HEK293 (cell line): ENCODE measurements at regions not wholly inside any gene's neighbourhood (a gene's known extent, or its start where the extent isn't known, plus 50 kb on each side); places are given as distances from the start of the nearest gene placed in this dataset.

ENCODE experiments used
- CTCF ChIA-PET: fragments of 350-600 bp; formaldehyde crosslinking; extraction: SDS; loops from one replicate; lab custom pipeline; 2021; ENCODE audit warnings: antibody characterized with exemption; lab: Yijun Ruan, JAX
- POLR2A ChIA-PET: fragments of 300-600 bp; formaldehyde crosslinking; extraction: SDS; loops from one replicate; lab custom pipeline; 2020; ENCODE audit warnings: antibody characterized with exemption, inconsistent platforms; lab: Yijun Ruan, JAX
- H3K27ac ChIP-seq: fragments of 200-500 bp; sonication (Bioruptor generic); 2 replicates; pipeline ENCODE4 v1.5.1; 2014; ENCODE audit warnings: low read depth, low read length, control low read depth, inconsistent platforms; ENCODE audit errors: extremely low read depth
- H3K36me3 ChIP-seq, 2 experiments: fragments of 200-500 bp in 1 of 2; sonication (Bioruptor generic) in 1 of 2; 1 replicate in 1 of 2; 2 replicates in 1 of 2; pipeline ENCODE4 v1.5.1; 2014 to 2017; ENCODE audit warnings: inconsistent platforms in 2 of 2, low read length in 2 of 2; ENCODE audit not compliant: control insufficient read depth in 2 of 2, insufficient read depth in 1 of 2
- H3K4me1 ChIP-seq: fragments of 200-500 bp; sonication (Bioruptor generic); 2 replicates; pipeline ENCODE4 v1.5.1; 2014; ENCODE audit warnings: mild to moderate bottlenecking, low read length, inconsistent platforms; ENCODE audit not compliant: control insufficient read depth, insufficient read depth
- H3K4me3 ChIP-seq: 2 replicates; pipeline ENCODE4 v1.5.1; 2011; ENCODE audit warnings: low read depth, mild to moderate bottlenecking, control low read depth, low read length, moderate library complexity
- H3K9me3 ChIP-seq: fragments of 200-500 bp; sonication (Bioruptor generic); 2 replicates; pipeline ENCODE4 v1.5.1; 2014; ENCODE audit warnings: low read depth, low read length, inconsistent platforms; ENCODE audit not compliant: control insufficient read depth, insufficient read depth
- BCL11B ChIP-seq: fragments of 450-650 bp; formaldehyde crosslinking; IDR thresholded peaks from 2 replicates; pipeline ENCODE4 v1.5.1; 2016; ENCODE audit warnings: low read depth, missing biosample characterization, missing genetic modification characterization
- GLIS1 ChIP-seq: fragments of 450-650 bp; formaldehyde crosslinking; IDR thresholded peaks from 2 replicates; pipeline ENCODE4 v1.5.1; 2016; ENCODE audit warnings: missing biosample characterization, missing genetic modification characterization
- REPIN1 ChIP-seq: fragments of 450-650 bp; formaldehyde crosslinking; IDR thresholded peaks from 2 replicates; pipeline ENCODE4 v1.5.1; 2017; ENCODE audit warnings: missing biosample characterization, missing genetic modification characterization, low read depth
- SP2 ChIP-seq: fragments of 450-650 bp; formaldehyde crosslinking; IDR thresholded peaks from 2 replicates; pipeline ENCODE4 v1.5.1; 2016; ENCODE audit warnings: missing biosample characterization, missing genetic modification characterization
- YY1 ChIP-seq: fragments of 450-650 bp; formaldehyde crosslinking; IDR thresholded peaks from 2 replicates; pipeline ENCODE4 v1.5.1; 2018; ENCODE audit warnings: missing biosample characterization, missing genetic modification characterization
- ZBTB7A ChIP-seq: fragments of 450-650 bp; formaldehyde crosslinking; IDR thresholded peaks from 2 replicates; pipeline ENCODE4 v1.5.1; 2016; ENCODE audit warnings: low read depth, missing biosample characterization, missing genetic modification characterization
- ZIC2 ChIP-seq: fragments of 450-650 bp; formaldehyde crosslinking; IDR thresholded peaks from 2 replicates; pipeline ENCODE4 v1.5.1; 2016; ENCODE audit warnings: missing biosample characterization, missing genetic modification characterization
- ZNF19 ChIP-seq: fragments of 450-650 bp; formaldehyde crosslinking; IDR thresholded peaks from 2 replicates; pipeline ENCODE4; 2016; ENCODE audit warnings: missing biosample characterization, missing genetic modification characterization, low read depth
- ZNF2 ChIP-seq: fragments of 450-650 bp; formaldehyde crosslinking; IDR thresholded peaks from 2 replicates; pipeline ENCODE4 v1.5.1; 2016; ENCODE audit warnings: missing biosample characterization, missing genetic modification characterization
- ZNF202 ChIP-seq: fragments of 450-650 bp; formaldehyde crosslinking; IDR thresholded peaks from 2 replicates; pipeline ENCODE4 v1.5.1; 2016; ENCODE audit warnings: missing biosample characterization, missing genetic modification characterization, borderline replicate concordance
- ZNF391 ChIP-seq: fragments of 450-650 bp; formaldehyde crosslinking; IDR thresholded peaks from 2 replicates; pipeline ENCODE4 v1.5.1; 2016; ENCODE audit warnings: low read depth, missing biosample characterization, missing genetic modification characterization, borderline replicate concordance
- ZNF48 ChIP-seq: fragments of 450-650 bp; formaldehyde crosslinking; IDR thresholded peaks from 2 replicates; pipeline ENCODE4 v1.5.1; 2016; ENCODE audit warnings: missing biosample characterization, missing genetic modification characterization
- ZNF555 ChIP-seq: fragments of 450-650 bp; formaldehyde crosslinking; conservative IDR thresholded peaks from 2 replicates; pipeline ENCODE4 v1.5.1; 2017; ENCODE audit warnings: missing biosample characterization, mild to moderate bottlenecking, missing genetic modification characterization, inconsistent platforms
- ZNF624 ChIP-seq: fragments of 450-650 bp; formaldehyde crosslinking; IDR thresholded peaks from 2 replicates; pipeline ENCODE4 v1.5.1; 2017; ENCODE audit warnings: missing biosample characterization, missing genetic modification characterization
- ZNF707 ChIP-seq: fragments of 450-650 bp; formaldehyde crosslinking; IDR thresholded peaks from 2 replicates; pipeline ENCODE4 v1.5.1; 2016; ENCODE audit warnings: missing biosample characterization, missing genetic modification characterization
- ZNF768 ChIP-seq: fragments of 450-650 bp; formaldehyde crosslinking; IDR thresholded peaks from 2 replicates; pipeline ENCODE4 v1.5.1; 2018; ENCODE audit warnings: missing biosample characterization, mild to moderate bottlenecking, missing genetic modification characterization
- ZNF777 ChIP-seq: fragments of 450-650 bp; formaldehyde crosslinking; IDR thresholded peaks from 2 replicates; pipeline ENCODE4 v1.5.1; 2017; ENCODE audit warnings: missing biosample characterization, missing genetic modification characterization, borderline replicate concordance
- ZNF837 ChIP-seq: fragments of 450-650 bp; formaldehyde crosslinking; IDR thresholded peaks from 2 replicates; pipeline ENCODE4 v1.5.1; 2016; ENCODE audit warnings: missing biosample characterization, missing genetic modification characterization
- TF ChIP-seq, protein P1 (sequence below): fragments of 450-650 bp; formaldehyde crosslinking; IDR thresholded peaks from 2 replicates; pipeline ENCODE4 v1.5.1; 2016; ENCODE audit warnings: missing biosample characterization, missing genetic modification characterization
- TF ChIP-seq, protein P2 (sequence below): fragments of 450-650 bp; formaldehyde crosslinking; IDR thresholded peaks from 2 replicates; pipeline ENCODE4 v1.5.1; 2016; ENCODE audit warnings: missing biosample characterization, missing genetic modification characterization, borderline replicate concordance
- TF ChIP-seq, protein P3 (sequence below): fragments of 450-650 bp; formaldehyde crosslinking; optimal IDR thresholded peaks from 2 replicates; pipeline ENCODE3; 2016; ENCODE audit warnings: missing biosample characterization, mild to moderate bottlenecking, missing genetic modification characterization
- TF ChIP-seq, protein P4 (sequence below): fragments of 450-650 bp; formaldehyde crosslinking; IDR thresholded peaks from 2 replicates; pipeline ENCODE4 v1.5.1; 2016; ENCODE audit warnings: missing biosample characterization, missing genetic modification characterization
- TF ChIP-seq, protein P5 (sequence below): fragments of 450-650 bp; formaldehyde crosslinking; IDR thresholded peaks from 2 replicates; pipeline ENCODE4; 2016; ENCODE audit warnings: missing biosample characterization, missing genetic modification characterization
- TF ChIP-seq, protein P6 (sequence below): fragments of 450-650 bp; formaldehyde crosslinking; IDR thresholded peaks from 2 replicates; pipeline ENCODE4 v1.5.1; 2017; ENCODE audit warnings: missing biosample characterization, missing genetic modification characterization

DNA sequence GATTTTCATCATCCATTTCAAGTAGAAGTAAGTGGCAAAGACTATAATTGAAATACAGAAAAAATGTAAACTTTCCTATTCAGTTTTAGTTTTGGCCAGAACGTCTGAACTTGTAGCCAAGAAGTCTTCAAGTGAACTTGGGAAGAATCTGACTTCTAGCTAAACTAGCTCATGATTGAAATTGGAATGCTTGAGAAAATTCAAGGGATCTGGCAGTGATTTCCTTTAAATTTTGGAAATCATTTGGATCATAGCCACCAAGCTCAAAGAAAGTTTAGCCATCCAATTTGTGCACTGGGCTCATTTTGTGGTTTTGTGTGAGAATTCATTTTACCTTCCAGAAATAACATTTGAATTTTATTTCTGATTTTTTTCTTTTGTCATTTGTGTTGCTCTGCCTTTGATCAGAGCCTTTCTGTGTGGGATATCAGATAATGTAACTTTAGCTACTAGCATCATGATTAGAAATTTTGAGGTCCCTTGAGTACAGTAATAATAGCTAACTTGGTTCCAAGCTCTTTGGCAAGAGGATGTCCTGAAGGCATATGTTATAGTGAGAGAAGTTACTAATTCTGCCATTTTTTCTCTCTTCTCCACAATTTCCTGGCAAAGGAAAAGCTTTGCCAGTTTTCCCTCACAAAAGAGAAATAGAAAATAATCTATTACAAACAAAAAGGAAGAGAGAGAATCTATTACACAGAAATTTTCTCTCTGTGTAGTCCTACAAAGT lies 2123.7 kb upstream of the RAG2 start (continued):
- TF ChIP-seq, protein P1, sequence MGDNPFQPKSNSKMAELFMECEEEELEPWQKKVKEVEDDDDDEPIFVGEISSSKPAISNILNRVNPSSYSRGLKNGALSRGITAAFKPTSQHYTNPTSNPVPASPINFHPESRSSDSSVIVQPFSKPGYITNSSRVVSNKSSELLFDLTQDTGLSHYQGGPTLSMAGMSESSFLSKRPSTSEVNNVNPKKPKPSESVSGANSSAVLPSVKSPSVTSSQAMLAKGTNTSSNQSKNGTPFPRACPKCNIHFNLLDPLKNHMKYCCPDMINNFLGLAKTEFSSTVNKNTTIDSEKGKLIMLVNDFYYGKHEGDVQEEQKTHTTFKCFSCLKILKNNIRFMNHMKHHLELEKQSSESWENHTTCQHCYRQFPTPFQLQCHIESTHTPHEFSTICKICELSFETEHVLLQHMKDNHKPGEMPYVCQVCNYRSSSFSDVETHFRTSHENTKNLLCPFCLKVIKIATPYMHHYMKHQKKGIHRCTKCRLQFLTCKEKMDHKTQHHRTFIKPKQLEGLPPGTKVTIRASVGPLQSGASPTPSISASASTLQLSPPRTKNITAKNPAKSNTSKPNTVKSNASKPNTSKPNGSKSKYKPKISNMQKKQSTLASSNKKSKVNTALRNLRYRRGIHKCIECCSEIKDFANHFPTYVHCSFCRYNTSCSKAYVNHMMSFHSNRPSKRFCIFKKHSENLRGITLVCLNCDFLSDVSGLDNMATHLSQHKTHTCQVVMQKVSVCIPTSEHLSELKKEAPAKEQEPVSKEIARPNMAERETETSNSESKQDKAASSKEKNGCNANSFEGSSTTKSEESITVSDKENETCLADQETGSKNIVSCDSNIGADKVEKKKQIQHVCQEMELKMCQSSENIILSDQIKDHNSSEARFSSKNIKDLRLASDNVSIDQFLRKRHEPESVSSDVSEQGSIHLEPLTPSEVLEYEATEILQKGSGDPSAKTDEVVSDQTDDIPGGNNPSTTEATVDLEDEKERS (tag by site-specific recombination), result no peak
- no peak for TF ChIP-seq ZIC2 (tag by site-specific recombination)
- TF ChIP-seq ZNF19 (tag by site-specific recombination), result no peak
- no peak for TF ChIP-seq ZNF391 (tag by site-specific recombination)
- TF ChIP-seq REPIN1 (tag by site-specific recombination), result no peak
- TF ChIP-seq ZNF768, result no peak
- no peak for TF ChIP-seq ZNF48 (tag by site-specific recombination)
- TF ChIP-seq, protein P2, sequence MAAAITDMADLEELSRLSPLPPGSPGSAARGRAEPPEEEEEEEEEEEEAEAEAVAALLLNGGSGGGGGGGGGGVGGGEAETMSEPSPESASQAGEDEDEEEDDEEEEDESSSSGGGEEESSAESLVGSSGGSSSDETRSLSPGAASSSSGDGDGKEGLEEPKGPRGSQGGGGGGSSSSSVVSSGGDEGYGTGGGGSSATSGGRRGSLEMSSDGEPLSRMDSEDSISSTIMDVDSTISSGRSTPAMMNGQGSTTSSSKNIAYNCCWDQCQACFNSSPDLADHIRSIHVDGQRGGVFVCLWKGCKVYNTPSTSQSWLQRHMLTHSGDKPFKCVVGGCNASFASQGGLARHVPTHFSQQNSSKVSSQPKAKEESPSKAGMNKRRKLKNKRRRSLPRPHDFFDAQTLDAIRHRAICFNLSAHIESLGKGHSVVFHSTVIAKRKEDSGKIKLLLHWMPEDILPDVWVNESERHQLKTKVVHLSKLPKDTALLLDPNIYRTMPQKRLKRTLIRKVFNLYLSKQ (tag by site-specific recombination), result no peak
- TF ChIP-seq, protein P3, sequence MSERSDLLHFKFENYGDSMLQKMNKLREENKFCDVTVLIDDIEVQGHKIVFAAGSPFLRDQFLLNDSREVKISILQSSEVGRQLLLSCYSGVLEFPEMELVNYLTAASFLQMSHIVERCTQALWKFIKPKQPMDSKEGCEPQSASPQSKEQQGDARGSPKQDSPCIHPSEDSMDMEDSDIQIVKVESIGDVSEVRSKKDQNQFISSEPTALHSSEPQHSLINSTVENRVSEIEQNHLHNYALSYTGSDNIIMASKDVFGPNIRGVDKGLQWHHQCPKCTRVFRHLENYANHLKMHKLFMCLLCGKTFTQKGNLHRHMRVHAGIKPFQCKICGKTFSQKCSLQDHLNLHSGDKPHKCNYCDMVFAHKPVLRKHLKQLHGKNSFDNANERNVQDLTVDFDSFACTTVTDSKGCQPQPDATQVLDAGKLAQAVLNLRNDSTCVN (tag by site-specific recombination), result no peak

DNA sequence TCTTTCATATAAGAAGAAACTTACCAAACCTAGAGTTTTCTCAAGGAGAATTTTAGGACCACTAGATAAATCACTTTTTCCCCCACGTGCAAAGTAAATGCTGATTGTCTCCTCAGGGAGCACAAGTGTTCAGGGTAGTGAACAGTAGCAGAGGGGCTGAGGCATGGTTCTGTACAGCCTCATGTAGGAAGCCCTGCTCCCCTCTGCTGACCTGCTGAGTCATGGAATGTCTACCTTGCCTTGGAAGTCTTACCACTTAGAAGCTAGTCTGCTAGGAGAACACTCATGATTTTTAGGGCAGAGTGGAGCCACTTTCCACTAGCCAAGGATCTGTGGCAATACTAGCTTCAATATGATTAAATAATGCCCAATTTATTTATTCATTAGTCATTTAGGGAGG lies 2120.6 kb upstream of the RAG2 start:
- no peaks in the 10 kb centered on the region for H3K9me3 ChIP-seq
- CTCF ChIA-PET, result no interaction called here
- no peak for TF ChIP-seq SP2 (tag by site-specific recombination)
- no peak for TF ChIP-seq ZNF707 (tag by site-specific recombination)
- no peak for TF ChIP-seq ZNF555
- no peak for TF ChIP-seq GLIS1 (tag by site-specific recombination)
- no peak for TF ChIP-seq YY1 (tag by site-specific recombination)
- TF ChIP-seq ZNF777 (tag by site-specific recombination), result no peak
- TF ChIP-seq, protein P4, sequence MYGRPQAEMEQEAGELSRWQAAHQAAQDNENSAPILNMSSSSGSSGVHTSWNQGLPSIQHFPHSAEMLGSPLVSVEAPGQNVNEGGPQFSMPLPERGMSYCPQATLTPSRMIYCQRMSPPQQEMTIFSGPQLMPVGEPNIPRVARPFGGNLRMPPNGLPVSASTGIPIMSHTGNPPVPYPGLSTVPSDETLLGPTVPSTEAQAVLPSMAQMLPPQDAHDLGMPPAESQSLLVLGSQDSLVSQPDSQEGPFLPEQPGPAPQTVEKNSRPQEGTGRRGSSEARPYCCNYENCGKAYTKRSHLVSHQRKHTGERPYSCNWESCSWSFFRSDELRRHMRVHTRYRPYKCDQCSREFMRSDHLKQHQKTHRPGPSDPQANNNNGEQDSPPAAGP (tag by site-specific recombination), result no peak
- TF ChIP-seq, protein P5, sequence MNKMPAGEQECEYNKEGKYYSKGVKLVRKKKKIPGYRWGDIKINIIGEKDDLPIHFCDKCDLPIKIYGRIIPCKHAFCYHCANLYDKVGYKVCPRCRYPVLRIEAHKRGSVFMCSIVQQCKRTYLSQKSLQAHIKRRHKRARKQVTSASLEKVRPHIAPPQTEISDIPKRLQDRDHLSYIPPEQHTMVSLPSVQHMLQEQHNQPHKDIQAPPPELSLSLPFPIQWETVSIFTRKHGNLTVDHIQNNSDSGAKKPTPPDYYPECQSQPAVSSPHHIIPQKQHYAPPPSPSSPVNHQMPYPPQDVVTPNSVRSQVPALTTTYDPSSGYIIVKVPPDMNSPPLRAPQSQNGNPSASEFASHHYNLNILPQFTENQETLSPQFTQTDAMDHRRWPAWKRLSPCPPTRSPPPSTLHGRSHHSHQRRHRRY (tag by site-specific recombination), result no peak
- no peak for TF ChIP-seq ZNF202 (tag by site-specific recombination)
- TF ChIP-seq ZNF837, result no peak
- TF ChIP-seq, protein P6, sequence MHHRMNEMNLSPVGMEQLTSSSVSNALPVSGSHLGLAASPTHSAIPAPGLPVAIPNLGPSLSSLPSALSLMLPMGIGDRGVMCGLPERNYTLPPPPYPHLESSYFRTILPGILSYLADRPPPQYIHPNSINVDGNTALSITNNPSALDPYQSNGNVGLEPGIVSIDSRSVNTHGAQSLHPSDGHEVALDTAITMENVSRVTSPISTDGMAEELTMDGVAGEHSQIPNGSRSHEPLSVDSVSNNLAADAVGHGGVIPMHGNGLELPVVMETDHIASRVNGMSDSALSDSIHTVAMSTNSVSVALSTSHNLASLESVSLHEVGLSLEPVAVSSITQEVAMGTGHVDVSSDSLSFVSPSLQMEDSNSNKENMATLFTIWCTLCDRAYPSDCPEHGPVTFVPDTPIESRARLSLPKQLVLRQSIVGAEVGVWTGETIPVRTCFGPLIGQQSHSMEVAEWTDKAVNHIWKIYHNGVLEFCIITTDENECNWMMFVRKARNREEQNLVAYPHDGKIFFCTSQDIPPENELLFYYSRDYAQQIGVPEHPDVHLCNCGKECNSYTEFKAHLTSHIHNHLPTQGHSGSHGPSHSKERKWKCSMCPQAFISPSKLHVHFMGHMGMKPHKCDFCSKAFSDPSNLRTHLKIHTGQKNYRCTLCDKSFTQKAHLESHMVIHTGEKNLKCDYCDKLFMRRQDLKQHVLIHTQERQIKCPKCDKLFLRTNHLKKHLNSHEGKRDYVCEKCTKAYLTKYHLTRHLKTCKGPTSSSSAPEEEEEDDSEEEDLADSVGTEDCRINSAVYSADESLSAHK (tag by site-specific recombination), result no peak
- TF ChIP-seq BCL11B, result no peak
- no peak for TF ChIP-seq ZNF2 (tag by site-specific recombination)
- no peak for TF ChIP-seq ZNF624 (tag by site-specific recombination)
- no peak for TF ChIP-seq ZBTB7A (tag by site-specific recombination)
- TF ChIP-seq, all 188 proteins: peak for 0
- POLR2A ChIA-PET, result no interaction called here
- H3K4me3 ChIP-seq, result no peak overlapping the region
- H3K4me1 ChIP-seq, result no peaks in the 10 kb centered on the region
- H3K36me3 ChIP-seq, result no peaks in the 10 kb centered on the region
- no peak overlapping the region for H3K27ac ChIP-seq
